Osteocyte (in vitro differentiated cells): ENCODE measurements at regions not wholly inside any gene's neighbourhood (a gene's known extent, or its start where the extent isn't known, plus 50 kb on each side); places are given as distances from the start of the nearest gene placed in this dataset.

ENCODE experiments used
- DNase-seq: peaks from one replicate; pipeline ENCODE4 v3.0.0; 2021; ENCODE audit warnings: mixed read lengths; ENCODE audit not compliant: unreplicated experiment; ENCODE audit errors: extremely low spot score
- H3K27ac Mint-ChIP-seq: one replicate; pipeline ENCODE4 v1.8.0; 2021; ENCODE audit warnings: mild to moderate bottlenecking, mixed read lengths; ENCODE audit not compliant: unreplicated experiment
- H3K27me3 Mint-ChIP-seq: one replicate; pipeline ENCODE4 v1.8.0; 2021; ENCODE audit warnings: mixed read lengths; ENCODE audit not compliant: unreplicated experiment
- H3K36me3 Mint-ChIP-seq: one replicate; pipeline ENCODE4 v1.8.0; 2021; ENCODE audit warnings: mixed read lengths; ENCODE audit not compliant: unreplicated experiment
- H3K4me1 Mint-ChIP-seq: one replicate; pipeline ENCODE4 v1.8.0; 2021; ENCODE audit warnings: mixed read lengths; ENCODE audit not compliant: unreplicated experiment
- H3K4me3 Mint-ChIP-seq: one replicate; pipeline ENCODE4 v1.8.0; 2021; ENCODE audit warnings: mild to moderate bottlenecking, moderate library complexity, mixed read lengths; ENCODE audit not compliant: unreplicated experiment
- H3K9me3 Mint-ChIP-seq: one replicate; pipeline ENCODE4 v1.8.0; 2021; ENCODE audit warnings: mixed read lengths; ENCODE audit not compliant: unreplicated experiment
- TF ChIP-seq, protein P1 (sequence below): fragments of 200-600 bp; sonication (generic); IDR thresholded peaks from 2 replicates; pipeline ENCODE4 v1.5.0; 2021; ENCODE audit warnings: antibody characterized with exemption, mild to moderate bottlenecking, moderate library complexity

DNA sequence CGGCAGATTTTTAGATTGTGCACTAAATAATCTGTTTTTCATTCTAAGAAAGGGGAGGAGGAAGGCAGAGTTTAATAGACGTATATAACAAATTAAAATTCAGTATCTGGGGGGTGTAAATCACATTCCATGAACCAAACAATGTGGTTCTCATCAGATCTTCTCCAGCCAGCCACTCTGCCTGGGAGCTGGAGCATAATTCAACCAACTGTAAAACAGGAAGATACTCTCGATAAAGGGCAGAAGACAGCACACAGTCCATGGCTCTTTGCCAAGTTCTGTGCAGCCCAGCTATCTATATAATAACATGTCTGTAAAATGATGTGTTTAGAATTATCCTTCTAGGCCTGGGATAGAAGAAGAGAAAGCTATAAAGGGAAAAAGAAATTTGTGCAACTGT lies 289.9 kb upstream of the ZFP64 start:
- no peak for DNase-seq
- H3K27me3 Mint-ChIP-seq: no peaks in the 10 kb centered on the region
- TF ChIP-seq, protein P1, sequence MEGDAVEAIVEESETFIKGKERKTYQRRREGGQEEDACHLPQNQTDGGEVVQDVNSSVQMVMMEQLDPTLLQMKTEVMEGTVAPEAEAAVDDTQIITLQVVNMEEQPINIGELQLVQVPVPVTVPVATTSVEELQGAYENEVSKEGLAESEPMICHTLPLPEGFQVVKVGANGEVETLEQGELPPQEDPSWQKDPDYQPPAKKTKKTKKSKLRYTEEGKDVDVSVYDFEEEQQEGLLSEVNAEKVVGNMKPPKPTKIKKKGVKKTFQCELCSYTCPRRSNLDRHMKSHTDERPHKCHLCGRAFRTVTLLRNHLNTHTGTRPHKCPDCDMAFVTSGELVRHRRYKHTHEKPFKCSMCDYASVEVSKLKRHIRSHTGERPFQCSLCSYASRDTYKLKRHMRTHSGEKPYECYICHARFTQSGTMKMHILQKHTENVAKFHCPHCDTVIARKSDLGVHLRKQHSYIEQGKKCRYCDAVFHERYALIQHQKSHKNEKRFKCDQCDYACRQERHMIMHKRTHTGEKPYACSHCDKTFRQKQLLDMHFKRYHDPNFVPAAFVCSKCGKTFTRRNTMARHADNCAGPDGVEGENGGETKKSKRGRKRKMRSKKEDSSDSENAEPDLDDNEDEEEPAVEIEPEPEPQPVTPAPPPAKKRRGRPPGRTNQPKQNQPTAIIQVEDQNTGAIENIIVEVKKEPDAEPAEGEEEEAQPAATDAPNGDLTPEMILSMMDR: no peak
- no peak overlapping the region for H3K4me3 Mint-ChIP-seq
- peaks cover 9% of the 10 kb centered on the region for H3K9me3 Mint-ChIP-seq
- H3K27ac Mint-ChIP-seq: no peak overlapping the region
- H3K4me1 Mint-ChIP-seq: no peaks in the 10 kb centered on the region
- H3K36me3 Mint-ChIP-seq: no peaks in the 10 kb centered on the region

DNA sequence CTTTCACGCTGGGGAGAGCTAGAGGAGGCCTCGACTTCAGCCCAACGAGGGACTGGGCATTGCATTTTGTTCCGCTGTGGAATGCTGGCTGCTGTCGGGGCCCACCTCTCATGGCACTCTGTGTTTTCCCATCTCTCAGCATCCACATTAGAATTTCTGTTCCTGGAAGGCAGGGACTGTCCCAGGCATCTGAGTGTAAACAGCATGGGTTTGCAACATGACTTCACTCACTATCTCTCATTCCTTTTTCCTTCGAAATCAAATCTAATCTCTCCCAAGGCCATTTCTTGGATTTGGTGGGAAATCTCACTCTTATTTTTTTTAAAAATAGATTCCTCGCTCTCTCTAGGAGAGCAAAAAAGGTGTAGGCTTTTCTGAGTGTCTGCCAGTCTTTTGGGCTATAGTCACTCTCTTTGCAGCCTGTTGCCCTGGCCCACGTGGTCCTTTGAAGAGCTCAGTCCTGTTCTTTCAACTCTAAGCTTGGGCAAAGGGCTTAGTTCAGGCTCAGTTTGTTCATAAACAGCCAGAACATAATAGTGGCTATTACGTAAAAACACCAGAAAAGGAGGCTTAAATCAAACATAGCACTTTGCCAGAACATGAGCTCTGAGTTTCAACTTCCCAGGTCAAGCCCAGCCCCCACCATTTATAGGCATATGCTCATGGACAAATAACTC lies 284.6 kb upstream of the ZFP64 start:
- Mint-ChIP-seq H3K9me3 (peaks cover 5% of the 10 kb centered on the region), H3K27ac (no peak overlapping the region), H3K27me3 (no peaks in the 10 kb centered on the region), H3K36me3 (no peaks in the 10 kb centered on the region), H3K4me3 (no peak overlapping the region), H3K4me1 (no peaks in the 10 kb centered on the region)
- TF ChIP-seq, protein P1: no peak
- no peak for DNase-seq

DNA sequence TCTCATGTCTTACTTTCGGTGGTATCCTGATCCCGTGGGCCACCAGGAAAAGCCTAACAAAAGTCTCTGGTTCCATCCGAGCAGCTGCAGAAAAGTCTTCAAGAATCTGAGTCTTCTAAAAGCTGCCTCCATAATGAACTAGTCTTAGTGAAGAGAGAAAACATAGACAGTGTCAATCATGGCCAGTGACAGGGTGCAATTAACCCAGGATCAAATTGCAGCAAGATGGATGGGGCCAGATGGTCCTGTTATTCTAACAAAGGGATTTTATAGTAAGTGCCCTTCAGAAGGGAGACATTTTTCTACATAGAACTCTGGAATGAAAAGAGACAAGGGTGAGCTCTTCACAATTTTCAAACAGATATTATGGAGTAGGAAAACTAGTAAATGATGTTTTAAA lies 281.6 kb upstream of the ZFP64 start:
- Mint-ChIP-seq H3K9me3 (no peaks in the 10 kb centered on the region), H3K27ac (no peak overlapping the region), H3K27me3 (no peaks in the 10 kb centered on the region), H3K36me3 (no peaks in the 10 kb centered on the region), H3K4me3 (no peak overlapping the region), H3K4me1 (no peaks in the 10 kb centered on the region)
- TF ChIP-seq, protein P1: no peak
- no peak for DNase-seq

DNA sequence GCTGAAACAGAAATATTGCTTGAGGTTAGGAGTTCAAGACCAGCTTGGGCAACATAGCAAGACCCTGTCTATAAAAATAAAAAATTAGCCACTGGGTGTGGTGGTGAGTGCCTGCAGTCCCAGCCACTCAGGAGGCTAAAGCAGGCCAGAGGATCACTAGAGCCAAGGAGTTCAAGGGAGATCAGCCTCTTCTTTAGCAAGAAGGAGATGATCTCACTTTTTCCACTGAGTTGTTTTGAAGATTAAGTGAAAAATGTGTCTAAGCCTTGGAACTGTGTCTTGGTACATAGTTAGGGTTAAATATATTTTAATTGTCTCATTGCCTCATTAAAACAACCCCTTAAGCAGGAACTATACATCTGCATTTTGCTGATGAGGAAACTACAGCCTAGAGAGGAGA lies 279.0 kb upstream of the ZFP64 start:
- DNase-seq: no peak
- H3K9me3 Mint-ChIP-seq: no peaks in the 10 kb centered on the region
- H3K36me3 Mint-ChIP-seq: no peaks in the 10 kb centered on the region
- TF ChIP-seq, protein P1: no peak
- no peaks in the 10 kb centered on the region for H3K27me3 Mint-ChIP-seq
- H3K27ac Mint-ChIP-seq: no peak overlapping the region
- no peak overlapping the region for H3K4me3 Mint-ChIP-seq
- H3K4me1 Mint-ChIP-seq: no peaks in the 10 kb centered on the region

DNA sequence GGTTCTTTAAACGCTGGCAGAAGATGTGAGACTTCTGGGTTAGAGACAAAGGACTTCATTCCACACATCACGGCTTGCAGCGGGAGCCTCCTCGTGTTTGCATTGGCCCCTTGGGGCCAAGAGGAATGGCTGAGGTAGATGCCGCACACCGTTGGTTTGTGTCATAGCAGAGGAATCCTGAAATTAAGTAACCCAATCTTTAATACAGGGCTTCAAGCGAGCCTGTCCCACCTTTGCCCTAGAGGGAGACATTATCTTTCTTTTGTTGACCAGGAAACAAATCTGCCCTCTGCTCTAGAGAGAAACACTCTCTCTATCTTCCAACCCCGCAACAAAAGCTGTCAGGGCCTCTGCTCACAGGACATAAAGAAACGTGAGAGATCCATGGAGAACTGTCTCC lies 277.5 kb upstream of the ZFP64 start:
- Mint-ChIP-seq H3K36me3 (no peaks in the 10 kb centered on the region), H3K4me1 (no peaks in the 10 kb centered on the region), H3K9me3 (no peaks in the 10 kb centered on the region), H3K27me3 (no peaks in the 10 kb centered on the region), H3K27ac (no peak overlapping the region), H3K4me3 (no peak overlapping the region)
- DNase-seq: no peak
- TF ChIP-seq, protein P1: no peak
